ENCODE measurements at regions not wholly inside any gene's neighbourhood (a gene's known extent, or its start where the extent isn't known, plus 50 kb on each side); places are given as distances from the start of the nearest gene placed in this dataset.
"Not testable (repeated sequence)": the region's sequence is repeated elsewhere in the genome, so short reads cannot be mapped to it uniquely, and the experiment has no call there.

GRCh38 chr10:21283053-21283452 lies 242.4 kb downstream of the SKIDA1 start:
- not testable (repeated sequence) for H3K4me1 ChIP-seq (ENCODE audit: control insufficient read depth in 2 of 2, insufficient read depth in 2 of 2, low read length in 2 of 2); H3K36me3 ChIP-seq (ENCODE audit: control insufficient read depth in 2 of 2, insufficient read depth in 2 of 2, low read length in 2 of 2); H3K9me3 ChIP-seq (ENCODE audit: control insufficient read depth in 2 of 2, low read length in 2 of 2); H3K4me3 ChIP-seq (ENCODE audit: low read length in 2 of 2); H3K9ac ChIP-seq (ENCODE audit: low read depth in 1 of 2, low read length in 2 of 2); H3K27ac ChIP-seq (ENCODE audit: low read depth in 2 of 2, low read length in 2 of 2); H3K27me3 ChIP-seq (ENCODE audit: control insufficient read depth in 2 of 2, insufficient read depth in 2 of 2, low read length in 2 of 2)

DNA sequence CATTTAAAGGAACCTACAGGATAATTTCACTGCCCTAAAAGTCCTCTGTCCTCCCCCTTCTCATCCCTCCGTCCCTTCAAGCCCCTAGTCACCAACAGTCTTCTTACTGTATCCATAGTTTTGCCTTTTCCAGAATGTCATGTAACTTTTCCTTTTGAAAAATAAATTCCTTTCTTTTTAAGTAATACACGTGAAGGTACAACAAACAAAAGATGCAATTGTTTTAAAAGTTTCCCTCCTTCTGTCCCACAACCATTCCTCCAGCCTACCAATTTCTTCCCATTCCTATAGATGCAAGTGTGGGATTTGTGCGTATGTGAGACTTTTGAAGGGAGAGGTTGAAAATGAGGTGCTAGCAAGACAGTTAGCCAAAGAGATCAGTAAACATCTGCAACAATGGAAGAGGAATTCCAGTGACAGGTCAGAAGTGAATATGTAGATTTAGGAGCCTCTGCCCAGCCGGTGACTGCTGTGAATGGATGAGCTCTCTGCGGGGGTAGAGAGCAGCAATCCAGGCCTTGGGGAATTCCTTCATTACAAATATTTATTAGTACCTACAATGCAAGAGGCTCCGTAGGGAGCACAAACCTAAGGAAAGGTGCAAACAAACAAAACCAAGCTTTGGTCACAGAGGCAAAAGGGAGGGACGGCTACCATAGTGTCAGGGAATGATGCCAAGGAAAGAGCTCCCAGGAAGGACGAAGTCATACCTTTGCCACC lies 243.6 kb downstream of the SKIDA1 start:
- Histone ChIP-seq H3K9ac (ENCODE audit: low read depth in 1 of 2, low read length in 2 of 2) (no peak overlapping the region), H3K4me1 (ENCODE audit: control insufficient read depth in 2 of 2, insufficient read depth in 2 of 2, low read length in 2 of 2) (no peaks in the 10 kb centered on the region), H3K4me3 (ENCODE audit: low read length in 2 of 2) (no peak overlapping the region), H3K36me3 (ENCODE audit: control insufficient read depth in 2 of 2, insufficient read depth in 2 of 2, low read length in 2 of 2) (no peaks in the 10 kb centered on the region), H3K27ac (ENCODE audit: low read depth in 2 of 2, low read length in 2 of 2) (no peak overlapping the region), H3K27me3 (ENCODE audit: control insufficient read depth in 2 of 2, insufficient read depth in 2 of 2, low read length in 2 of 2) (no peaks in the 10 kb centered on the region), H3K9me3 (ENCODE audit: control insufficient read depth in 2 of 2, low read length in 2 of 2) (no peaks in the 10 kb centered on the region)

DNA sequence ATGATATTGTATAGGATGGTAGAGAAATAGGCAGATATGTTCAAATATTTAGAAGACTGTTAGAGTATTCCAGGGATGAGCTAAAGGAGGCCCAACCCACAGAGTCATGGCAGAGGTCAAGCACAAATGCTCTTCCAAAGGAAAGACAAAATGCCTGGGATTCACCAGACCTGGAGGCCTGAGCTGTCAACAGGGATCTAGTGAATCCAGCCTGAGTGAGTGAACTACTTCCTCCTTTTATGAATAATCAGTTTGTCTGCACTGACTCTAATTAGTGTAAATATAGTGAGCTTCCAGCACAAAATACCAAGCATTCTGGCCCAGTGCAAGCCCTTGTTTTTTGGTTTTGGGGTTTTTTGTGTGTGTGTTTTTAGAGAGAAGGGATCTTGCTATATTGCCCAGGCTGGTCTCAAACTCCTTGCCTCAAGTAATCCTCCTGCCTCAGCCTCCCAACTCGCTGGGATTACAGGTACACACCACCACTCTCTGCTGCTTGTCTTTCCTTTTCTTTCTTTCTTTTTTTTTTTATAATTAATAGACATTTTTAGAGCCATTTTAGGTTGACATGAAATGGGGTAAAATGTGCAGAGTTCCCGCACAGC lies 244.4 kb downstream of the SKIDA1 start:
- Histone ChIP-seq H3K4me3 (ENCODE audit: low read length in 2 of 2) (no peak overlapping the region), H3K9me3 (ENCODE audit: control insufficient read depth in 2 of 2, low read length in 2 of 2) (no peaks in the 10 kb centered on the region), H3K27ac (ENCODE audit: low read depth in 2 of 2, low read length in 2 of 2) (no peak overlapping the region), H3K9ac (ENCODE audit: low read depth in 1 of 2, low read length in 2 of 2) (no peak overlapping the region), H3K27me3 (ENCODE audit: control insufficient read depth in 2 of 2, insufficient read depth in 2 of 2, low read length in 2 of 2) (no peaks in the 10 kb centered on the region), H3K4me1 (ENCODE audit: control insufficient read depth in 2 of 2, insufficient read depth in 2 of 2, low read length in 2 of 2) (no peaks in the 10 kb centered on the region), H3K36me3 (ENCODE audit: control insufficient read depth in 2 of 2, insufficient read depth in 2 of 2, low read length in 2 of 2) (no peaks in the 10 kb centered on the region)

GRCh38 chr10:21280037-21280436 lies 245.4 kb downstream of the SKIDA1 start:
- no peak overlapping the region for H3K4me3 ChIP-seq (ENCODE audit: low read length in 2 of 2)
- H3K9ac ChIP-seq (ENCODE audit: low read depth in 1 of 2, low read length in 2 of 2): no peak overlapping the region
- H3K9me3 ChIP-seq (ENCODE audit: control insufficient read depth in 2 of 2, low read length in 2 of 2): no peaks in the 10 kb centered on the region
- no peaks in the 10 kb centered on the region for H3K27me3 ChIP-seq (ENCODE audit: control insufficient read depth in 2 of 2, insufficient read depth in 2 of 2, low read length in 2 of 2)
- no peaks in the 10 kb centered on the region for H3K4me1 ChIP-seq (ENCODE audit: control insufficient read depth in 2 of 2, insufficient read depth in 2 of 2, low read length in 2 of 2)
- no peaks in the 10 kb centered on the region for H3K36me3 ChIP-seq (ENCODE audit: control insufficient read depth in 2 of 2, insufficient read depth in 2 of 2, low read length in 2 of 2)
- no peak overlapping the region for H3K27ac ChIP-seq (ENCODE audit: low read depth in 2 of 2, low read length in 2 of 2)

GRCh38 chr10:21279217-21279575 lies 246.3 kb downstream of the SKIDA1 start:
- no peak overlapping the region for H3K27ac ChIP-seq (ENCODE audit: low read depth in 2 of 2, low read length in 2 of 2)
- H3K4me3 ChIP-seq (ENCODE audit: low read length in 2 of 2): no peak overlapping the region
- no peaks in the 10 kb centered on the region for H3K4me1 ChIP-seq (ENCODE audit: control insufficient read depth in 2 of 2, insufficient read depth in 2 of 2, low read length in 2 of 2)
- no peak overlapping the region for H3K9ac ChIP-seq (ENCODE audit: low read depth in 1 of 2, low read length in 2 of 2)
- H3K36me3 ChIP-seq (ENCODE audit: control insufficient read depth in 2 of 2, insufficient read depth in 2 of 2, low read length in 2 of 2): no peaks in the 10 kb centered on the region
- no peaks in the 10 kb centered on the region for H3K9me3 ChIP-seq (ENCODE audit: control insufficient read depth in 2 of 2, low read length in 2 of 2)
- H3K27me3 ChIP-seq (ENCODE audit: control insufficient read depth in 2 of 2, insufficient read depth in 2 of 2, low read length in 2 of 2): no peaks in the 10 kb centered on the region

DNA sequence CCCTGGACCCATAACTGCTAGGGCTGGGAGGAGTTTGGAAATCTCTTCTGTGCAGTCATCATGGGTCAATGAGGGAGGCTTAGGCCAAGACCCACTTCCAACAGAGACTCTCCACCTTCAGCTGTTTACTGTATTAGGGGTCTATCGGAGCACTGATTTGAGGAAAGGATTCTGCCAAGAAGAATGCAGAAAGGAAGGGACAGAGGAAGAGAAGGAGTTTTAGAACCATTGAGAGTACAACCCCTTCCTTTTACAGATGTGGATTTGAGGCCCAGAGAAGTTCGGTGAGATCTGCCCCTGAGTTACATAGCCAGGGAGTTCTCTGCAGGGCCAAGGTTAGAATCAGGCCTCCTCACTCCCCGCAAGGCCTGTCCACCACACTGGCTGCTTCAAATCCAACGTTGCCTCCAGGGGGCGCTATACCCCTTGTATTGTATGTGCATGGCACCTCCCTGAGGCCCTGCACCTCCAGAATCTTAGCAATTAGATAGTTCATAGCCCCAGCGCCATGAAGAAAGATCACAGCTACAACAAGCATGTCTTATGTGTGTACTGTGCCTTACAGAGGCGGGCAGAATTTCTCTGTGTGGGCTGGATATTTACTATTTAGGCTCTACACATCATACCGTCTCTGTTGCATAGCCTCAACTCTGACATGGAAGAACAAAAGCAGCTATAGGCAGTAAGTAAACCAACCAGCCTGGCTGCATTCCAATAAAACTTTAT lies 246.8 kb downstream of the SKIDA1 start:
- Histone ChIP-seq H3K4me1 (ENCODE audit: control insufficient read depth in 2 of 2, insufficient read depth in 2 of 2, low read length in 2 of 2) (no peaks in the 10 kb centered on the region), H3K36me3 (ENCODE audit: control insufficient read depth in 2 of 2, insufficient read depth in 2 of 2, low read length in 2 of 2) (no peaks in the 10 kb centered on the region), H3K27ac (ENCODE audit: low read depth in 2 of 2, low read length in 2 of 2) (no peak overlapping the region), H3K4me3 (ENCODE audit: low read length in 2 of 2) (no peak overlapping the region), H3K9ac (ENCODE audit: low read depth in 1 of 2, low read length in 2 of 2) (no peak overlapping the region), H3K9me3 (ENCODE audit: control insufficient read depth in 2 of 2, low read length in 2 of 2) (no peaks in the 10 kb centered on the region), H3K27me3 (ENCODE audit: control insufficient read depth in 2 of 2, insufficient read depth in 2 of 2, low read length in 2 of 2) (no peaks in the 10 kb centered on the region)

- Histone ChIP-seq H3K4me1 (ENCODE audit: control insufficient read depth in 2 of 2, insufficient read depth in 2 of 2, low read length in 2 of 2) (no peaks in the 10 kb centered on the region), H3K27ac (ENCODE audit: low read depth in 2 of 2, low read length in 2 of 2) (no peak overlapping the region), H3K9me3 (ENCODE audit: control insufficient read depth in 2 of 2, low read length in 2 of 2) (no peaks in the 10 kb centered on the region), H3K9ac (ENCODE audit: low read depth in 1 of 2, low read length in 2 of 2) (no peak overlapping the region), H3K27me3 (ENCODE audit: control insufficient read depth in 2 of 2, insufficient read depth in 2 of 2, low read length in 2 of 2) (no peaks in the 10 kb centered on the region), H3K36me3 (ENCODE audit: control insufficient read depth in 2 of 2, insufficient read depth in 2 of 2, low read length in 2 of 2) (no peaks in the 10 kb centered on the region), H3K4me3 (ENCODE audit: low read length in 2 of 2) (no peak overlapping the region)
Observed at GRCh38 chr10:21273400-21273968, 252.0 kb downstream of the SKIDA1 start.

DNA sequence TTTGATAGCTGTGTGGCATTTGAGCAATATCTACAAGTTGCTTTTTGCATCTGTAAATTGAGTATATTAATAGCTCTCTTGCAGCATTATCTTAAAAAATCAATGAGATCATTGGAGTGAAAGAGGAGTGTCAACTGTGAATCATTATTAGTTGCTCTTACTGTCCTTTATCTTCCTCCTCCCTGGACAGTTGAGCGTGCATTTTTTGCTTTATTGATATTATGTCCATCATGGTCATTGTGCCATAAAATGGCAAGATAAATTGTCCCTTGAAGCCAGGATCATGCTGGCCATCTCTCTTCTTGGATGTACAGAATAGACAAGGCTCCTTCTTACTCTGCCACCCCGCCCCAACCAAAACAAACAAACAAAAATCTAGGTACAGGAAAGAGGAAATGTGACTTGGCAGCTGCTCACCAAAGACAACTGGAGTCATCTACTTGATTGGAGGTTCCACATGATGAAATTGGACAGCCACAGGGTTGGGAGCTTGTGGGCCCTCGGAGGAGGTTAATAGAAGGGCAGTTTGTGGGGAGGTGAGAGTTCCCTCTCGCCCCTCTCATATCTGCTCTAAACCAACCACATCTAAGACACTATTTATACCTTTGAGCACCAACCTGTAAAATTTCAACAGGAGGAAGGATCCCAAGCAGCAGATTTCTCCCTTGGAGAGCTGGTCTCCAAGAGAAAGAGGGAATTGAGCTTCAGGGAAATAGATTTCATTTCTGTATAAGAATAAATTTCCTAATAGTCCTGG lies 252.7 kb downstream of the SKIDA1 start:
- Histone ChIP-seq H3K27ac (ENCODE audit: low read depth in 2 of 2, low read length in 2 of 2) (no peak overlapping the region), H3K36me3 (ENCODE audit: control insufficient read depth in 2 of 2, insufficient read depth in 2 of 2, low read length in 2 of 2) (no peaks in the 10 kb centered on the region), H3K4me3 (ENCODE audit: low read length in 2 of 2) (no peak overlapping the region), H3K9me3 (ENCODE audit: control insufficient read depth in 2 of 2, low read length in 2 of 2) (no peaks in the 10 kb centered on the region), H3K9ac (ENCODE audit: low read depth in 1 of 2, low read length in 2 of 2) (no peak overlapping the region), H3K4me1 (ENCODE audit: control insufficient read depth in 2 of 2, insufficient read depth in 2 of 2, low read length in 2 of 2) (no peaks in the 10 kb centered on the region), H3K27me3 (ENCODE audit: control insufficient read depth in 2 of 2, insufficient read depth in 2 of 2, low read length in 2 of 2) (no peaks in the 10 kb centered on the region)

DNA sequence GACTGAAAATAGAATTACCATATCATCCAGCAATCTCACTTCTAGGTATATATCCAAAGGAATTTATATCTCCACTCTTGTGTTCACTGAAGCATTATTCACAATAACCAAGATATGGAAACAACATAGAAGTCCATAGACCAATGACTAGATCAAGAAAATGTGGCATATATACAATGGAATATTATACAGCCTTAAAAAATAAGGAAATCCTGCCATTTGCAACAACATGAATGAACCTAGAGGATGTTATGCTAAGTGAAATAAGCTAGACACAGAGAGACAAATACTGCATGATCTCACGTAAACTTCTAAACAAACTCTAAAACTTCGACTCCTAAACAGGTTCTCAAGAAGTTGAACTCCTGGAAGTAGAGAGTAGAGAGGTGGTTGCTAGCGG lies 254.5 kb downstream of the SKIDA1 start:
- Histone ChIP-seq H3K27ac (ENCODE audit: low read depth in 2 of 2, low read length in 2 of 2) (no peak overlapping the region), H3K9me3 (ENCODE audit: control insufficient read depth in 2 of 2, low read length in 2 of 2) (no peaks in the 10 kb centered on the region), H3K9ac (ENCODE audit: low read depth in 1 of 2, low read length in 2 of 2) (no peak overlapping the region), H3K36me3 (ENCODE audit: control insufficient read depth in 2 of 2, insufficient read depth in 2 of 2, low read length in 2 of 2) (no peaks in the 10 kb centered on the region), H3K27me3 (ENCODE audit: control insufficient read depth in 2 of 2, insufficient read depth in 2 of 2, low read length in 2 of 2) (no peaks in the 10 kb centered on the region), H3K4me3 (ENCODE audit: low read length in 2 of 2) (no peak overlapping the region), H3K4me1 (ENCODE audit: control insufficient read depth in 2 of 2, insufficient read depth in 2 of 2, low read length in 2 of 2) (no peaks in the 10 kb centered on the region)

GRCh38 chr10:21269289-21269688 lies 256.2 kb downstream of the SKIDA1 start:
- Histone ChIP-seq H3K9me3 (ENCODE audit: control insufficient read depth in 2 of 2, low read length in 2 of 2) (no peaks in the 10 kb centered on the region), H3K9ac (ENCODE audit: low read depth in 1 of 2, low read length in 2 of 2) (no peak overlapping the region), H3K4me3 (ENCODE audit: low read length in 2 of 2) (no peak overlapping the region), H3K27me3 (ENCODE audit: control insufficient read depth in 2 of 2, insufficient read depth in 2 of 2, low read length in 2 of 2) (no peaks in the 10 kb centered on the region), H3K27ac (ENCODE audit: low read depth in 2 of 2, low read length in 2 of 2) (no peak overlapping the region), H3K36me3 (ENCODE audit: control insufficient read depth in 2 of 2, insufficient read depth in 2 of 2, low read length in 2 of 2) (no peaks in the 10 kb centered on the region), H3K4me1 (ENCODE audit: control insufficient read depth in 2 of 2, insufficient read depth in 2 of 2, low read length in 2 of 2) (no peaks in the 10 kb centered on the region)

Data from mucosa of rectum (tissue), 2 donors.